ENCODE measurements at regions not wholly inside any gene's neighbourhood (a gene's known extent, or its start where the extent isn't known, plus 50 kb on each side); places are given as distances from the start of the nearest gene placed in this dataset.
A peak's percentile ranks its signal among the peaks of the same experiment; 100 is the strongest.

DNA sequence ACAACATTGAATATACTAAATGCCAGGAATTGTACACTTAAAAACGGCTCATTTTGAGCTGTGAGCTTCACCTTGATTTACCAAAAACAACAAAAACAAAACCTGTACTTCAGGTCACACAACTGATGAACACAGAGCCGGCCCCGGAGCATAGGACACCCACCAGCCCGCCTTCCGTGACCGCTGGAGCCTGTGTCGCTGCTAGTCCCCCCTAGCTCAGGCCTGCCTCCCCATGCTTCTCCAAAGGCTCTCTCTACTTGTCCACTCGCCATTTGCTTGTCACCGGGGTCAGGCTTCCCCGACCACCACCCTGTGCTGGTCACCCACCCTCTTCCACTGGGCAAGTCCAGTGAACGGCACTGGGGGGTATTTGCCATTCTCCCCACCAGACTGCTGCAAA is 113.8 kb upstream of the TNRC6C start:
- Histone ChIP-seq H3K36me3 (no peaks in the 10 kb centered on the region), H3K27me3 (no peaks in the 10 kb centered on the region), H3K27ac (no peak overlapping the region), H3K9me3 (no peaks in the 10 kb centered on the region), H3K4me3 (no peak overlapping the region), H3K4me1 (peaks cover 0 to 42% (median 29%) of the 10 kb centered on the region in 12 donors)
- intact Hi-C loops (cut with DNase I) = loop anchor here in 1 of 10 donors (10.0 kb wide), 1 partner anchor 50 kb away; no protein-coding TSS in a partner anchor
- ATAC-seq = no peak
- DNase-seq = peak in 1 of 5 donors; percentile 19
- TF ChIP-seq, protein P1, sequence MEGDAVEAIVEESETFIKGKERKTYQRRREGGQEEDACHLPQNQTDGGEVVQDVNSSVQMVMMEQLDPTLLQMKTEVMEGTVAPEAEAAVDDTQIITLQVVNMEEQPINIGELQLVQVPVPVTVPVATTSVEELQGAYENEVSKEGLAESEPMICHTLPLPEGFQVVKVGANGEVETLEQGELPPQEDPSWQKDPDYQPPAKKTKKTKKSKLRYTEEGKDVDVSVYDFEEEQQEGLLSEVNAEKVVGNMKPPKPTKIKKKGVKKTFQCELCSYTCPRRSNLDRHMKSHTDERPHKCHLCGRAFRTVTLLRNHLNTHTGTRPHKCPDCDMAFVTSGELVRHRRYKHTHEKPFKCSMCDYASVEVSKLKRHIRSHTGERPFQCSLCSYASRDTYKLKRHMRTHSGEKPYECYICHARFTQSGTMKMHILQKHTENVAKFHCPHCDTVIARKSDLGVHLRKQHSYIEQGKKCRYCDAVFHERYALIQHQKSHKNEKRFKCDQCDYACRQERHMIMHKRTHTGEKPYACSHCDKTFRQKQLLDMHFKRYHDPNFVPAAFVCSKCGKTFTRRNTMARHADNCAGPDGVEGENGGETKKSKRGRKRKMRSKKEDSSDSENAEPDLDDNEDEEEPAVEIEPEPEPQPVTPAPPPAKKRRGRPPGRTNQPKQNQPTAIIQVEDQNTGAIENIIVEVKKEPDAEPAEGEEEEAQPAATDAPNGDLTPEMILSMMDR (IDR thresholded peaks at IDR 0.05) = no peak
- TF ChIP-seq POLR2A (IDR thresholded peaks at IDR 0.05) = no peak
- 88 to 98% (median 92%) methylated on average over 11 of the region's 11 CpGs for WGBS, 4 donors

DNA sequence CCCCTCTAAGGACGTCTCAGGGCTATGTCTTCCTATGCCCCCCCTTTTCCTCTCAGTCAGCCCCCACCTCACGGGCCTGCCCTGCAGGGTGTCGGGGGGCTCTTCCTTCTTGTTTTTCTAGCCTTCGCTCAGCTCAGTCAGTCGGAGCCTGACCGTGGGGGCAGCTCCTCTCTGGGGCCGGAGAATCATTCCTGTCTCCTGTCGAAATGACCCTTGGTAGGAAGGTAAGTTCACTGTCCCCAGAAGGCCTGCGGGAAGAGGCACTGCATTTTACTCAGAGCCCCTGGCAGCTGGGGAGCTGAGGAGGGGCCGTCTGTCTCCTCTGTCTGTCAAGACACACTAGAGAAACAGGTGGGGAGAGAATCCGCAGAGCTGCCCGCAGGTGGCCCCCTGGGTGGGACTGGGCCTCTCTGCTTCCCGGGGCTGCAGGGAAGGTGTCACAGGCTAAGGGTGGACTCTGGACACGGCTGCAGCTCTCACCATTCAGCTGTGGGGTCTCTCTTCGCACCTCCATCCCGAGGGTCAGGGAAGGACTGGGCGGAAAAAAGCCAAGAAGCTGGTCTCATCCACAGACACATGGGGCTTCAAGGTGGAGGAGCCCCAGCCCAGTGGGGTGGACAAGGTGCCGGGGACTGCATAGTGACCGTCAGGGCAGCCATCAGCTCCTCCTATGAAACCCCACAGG is 112.8 kb upstream of the TNRC6C start:
- Histone ChIP-seq H3K4me1 (peaks cover 0 to 32% (median 19%) of the 10 kb centered on the region in 12 donors), H3K27ac (no peak overlapping the region), H3K4me3 (no peak overlapping the region), H3K36me3 (no peaks in the 10 kb centered on the region), H3K27me3 (no peaks in the 10 kb centered on the region), H3K9me3 (no peaks in the 10 kb centered on the region)
- TF ChIP-seq, protein P1 (IDR thresholded peaks at IDR 0.05) = no peak
- no peak for TF ChIP-seq POLR2A (IDR thresholded peaks at IDR 0.05)
- peak in 2 of 5 donors; percentile 10 to 48 for DNase-seq
- no peak for ATAC-seq
- intact Hi-C loops (cut with DNase I) = loop anchor here in 1 of 10 donors (10.0 kb wide), 1 partner anchor 51 kb away; no protein-coding TSS in a partner anchor
- WGBS, 4 donors = 88 to 95% (median 90%) methylated on average over 19 of the region's 19 CpGs

DNA sequence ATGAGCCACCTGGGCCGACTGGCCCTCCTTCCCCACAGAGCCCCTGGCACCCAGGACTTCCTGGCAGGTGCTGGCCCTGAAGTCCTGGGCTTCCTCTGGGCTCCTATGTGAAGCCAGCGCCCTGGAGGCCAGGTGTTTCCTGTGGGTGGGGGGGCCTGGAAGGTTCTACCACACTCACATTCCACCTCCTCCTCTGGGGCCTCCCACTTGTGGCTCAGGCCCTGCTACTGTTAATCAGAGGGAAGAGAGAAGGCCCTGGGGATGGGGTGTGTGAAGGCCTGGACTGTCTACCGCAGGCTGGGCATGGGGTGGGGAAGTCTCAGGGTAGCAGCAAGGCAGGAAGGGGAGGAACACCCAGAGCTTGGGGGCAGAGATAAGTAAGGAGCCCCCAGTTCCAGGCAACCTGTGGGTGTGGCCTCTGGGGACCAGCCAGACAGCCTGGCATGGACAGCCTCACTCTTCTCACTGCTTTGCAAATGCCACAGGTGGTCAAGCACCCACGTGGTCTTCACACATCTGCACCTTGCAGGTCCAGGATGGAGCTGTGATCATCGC is 111.9 kb upstream of the TNRC6C start:
- TF ChIP-seq, protein P1 (IDR thresholded peaks at IDR 0.05) = no peak
- TF ChIP-seq POLR2A (IDR thresholded peaks at IDR 0.05) = no peak
- peak in 1 of 5 donors; percentile 28 for DNase-seq
- ATAC-seq = peak in 3 of 4 donors; percentile 6 to 43 (median 14)
- H3K27ac ChIP-seq = no peak overlapping the region
- peaks cover 0 to 25% (median 15%) of the 10 kb centered on the region in 12 donors for H3K4me1 ChIP-seq
- intact Hi-C loops (cut with DNase I) = loop anchor here in 1 of 10 donors (10.0 kb wide), 1 partner anchor 52 kb away; no protein-coding TSS in a partner anchor
- H3K36me3 ChIP-seq = no peaks in the 10 kb centered on the region
- 60 to 74% (median 64%) methylated on average over 3 to 5 of the region's 5 CpGs for WGBS, 4 donors
- no peaks in the 10 kb centered on the region for H3K27me3 ChIP-seq
- H3K9me3 ChIP-seq = no peaks in the 10 kb centered on the region
- no peak overlapping the region for H3K4me3 ChIP-seq
